ENCODE measurements at regions not wholly inside any gene's neighbourhood (a gene's known extent, or its start where the extent isn't known, plus 50 kb on each side); places are given as distances from the start of the nearest gene placed in this dataset.

GRCh38 chr18:78686976-78687685 is 292.5 kb upstream of the SALL3 start:
- no peak for TF ChIP-seq CTCF (IDR thresholded peaks at IDR 0.05)
- TF ChIP-seq POLR2A (IDR thresholded peaks at IDR 0.05), result no peak
- TF ChIP-seq EP300 (IDR thresholded peaks at IDR 0.05; ENCODE audit: low read depth), result no peak
- TF ChIP-seq POLR2AphosphoS5 (IDR thresholded peaks at IDR 0.05), result no peak
